ENCODE measurements at regions not wholly inside any gene's neighbourhood (a gene's known extent, or its start where the extent isn't known, plus 50 kb on each side); places are given as distances from the start of the nearest gene placed in this dataset.

GRCh38 chr16:73710526-73710925 lies 586.1 kb upstream of the PSMD7 start:
- no peaks in the 10 kb centered on the region for H3K27me3 ChIP-seq (ENCODE audit: control insufficient read depth in 2 of 2, insufficient read depth in 2 of 2, low read length in 2 of 2)
- H3K27ac ChIP-seq (ENCODE audit: low read depth in 2 of 2, low read length in 2 of 2) = no peak overlapping the region
- no peaks in the 10 kb centered on the region for H3K4me1 ChIP-seq (ENCODE audit: control insufficient read depth in 2 of 2, insufficient read depth in 2 of 2, low read length in 2 of 2)
- H3K9ac ChIP-seq (ENCODE audit: low read depth in 1 of 2, low read length in 2 of 2) = no peak overlapping the region
- H3K4me3 ChIP-seq (ENCODE audit: low read length in 2 of 2) = no peak overlapping the region
- H3K9me3 ChIP-seq (ENCODE audit: control insufficient read depth in 2 of 2, low read length in 2 of 2) = no peaks in the 10 kb centered on the region
- H3K36me3 ChIP-seq (ENCODE audit: control insufficient read depth in 2 of 2, insufficient read depth in 2 of 2, low read length in 2 of 2) = no peaks in the 10 kb centered on the region

- Histone ChIP-seq H3K9me3 (ENCODE audit: control insufficient read depth in 2 of 2, low read length in 2 of 2) (no peaks in the 10 kb centered on the region), H3K9ac (ENCODE audit: low read depth in 1 of 2, low read length in 2 of 2) (no peak overlapping the region), H3K27me3 (ENCODE audit: control insufficient read depth in 2 of 2, insufficient read depth in 2 of 2, low read length in 2 of 2) (no peaks in the 10 kb centered on the region), H3K4me3 (ENCODE audit: low read length in 2 of 2) (no peak overlapping the region), H3K27ac (ENCODE audit: low read depth in 2 of 2, low read length in 2 of 2) (no peak overlapping the region), H3K36me3 (ENCODE audit: control insufficient read depth in 2 of 2, insufficient read depth in 2 of 2, low read length in 2 of 2) (no peaks in the 10 kb centered on the region), H3K4me1 (ENCODE audit: control insufficient read depth in 2 of 2, insufficient read depth in 2 of 2, low read length in 2 of 2) (no peaks in the 10 kb centered on the region)
Measured at GRCh38 chr16:73707863-73708262, 588.8 kb upstream of the PSMD7 start.

DNA sequence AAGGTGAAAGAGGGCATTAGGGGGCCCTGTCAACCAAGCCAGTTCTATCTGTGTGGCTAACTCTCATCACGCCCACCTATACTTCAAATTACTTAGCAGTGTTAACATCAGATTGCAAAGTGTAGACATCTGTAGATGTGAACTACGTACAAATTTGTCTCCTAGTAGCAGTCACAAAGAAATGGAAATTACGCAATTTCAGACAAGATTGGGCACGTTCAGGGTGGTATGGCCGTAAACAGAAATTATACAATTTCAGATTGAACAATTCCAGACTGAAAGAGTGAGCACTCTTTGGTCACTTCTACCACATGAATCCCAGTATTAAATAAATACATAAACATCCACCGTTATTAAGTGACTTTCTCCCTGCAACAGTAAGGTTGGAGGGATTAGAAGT lies 592.7 kb upstream of the PSMD7 start:
- Histone ChIP-seq H3K9ac (ENCODE audit: low read depth in 1 of 2, low read length in 2 of 2) (no peak overlapping the region), H3K4me1 (ENCODE audit: control insufficient read depth in 2 of 2, insufficient read depth in 2 of 2, low read length in 2 of 2) (no peaks in the 10 kb centered on the region), H3K36me3 (ENCODE audit: control insufficient read depth in 2 of 2, insufficient read depth in 2 of 2, low read length in 2 of 2) (no peaks in the 10 kb centered on the region), H3K4me3 (ENCODE audit: low read length in 2 of 2) (no peak overlapping the region), H3K27me3 (ENCODE audit: control insufficient read depth in 2 of 2, insufficient read depth in 2 of 2, low read length in 2 of 2) (no peaks in the 10 kb centered on the region), H3K27ac (ENCODE audit: low read depth in 2 of 2, low read length in 2 of 2) (no peak overlapping the region), H3K9me3 (ENCODE audit: control insufficient read depth in 2 of 2, low read length in 2 of 2) (no peaks in the 10 kb centered on the region)

DNA sequence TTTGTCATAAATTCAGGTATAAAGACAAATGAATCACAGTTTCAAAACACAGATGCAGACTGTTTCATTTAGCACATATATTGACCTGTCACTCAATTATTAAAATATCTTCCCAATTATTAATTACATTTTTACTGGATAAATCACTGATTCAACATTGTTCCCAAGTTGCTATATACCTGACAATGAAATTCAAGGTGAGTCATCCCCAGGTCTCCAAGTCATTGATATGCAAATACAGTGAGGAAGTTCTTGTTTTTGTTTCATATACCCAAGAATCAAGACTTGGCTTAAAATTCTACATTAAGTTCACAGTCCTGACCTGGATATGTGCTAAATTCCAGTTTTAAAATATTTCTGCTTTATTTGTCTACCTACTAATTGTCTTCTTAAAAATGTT lies 599.3 kb upstream of the PSMD7 start:
- Histone ChIP-seq H3K9ac (ENCODE audit: low read depth in 1 of 2, low read length in 2 of 2) (no peak overlapping the region), H3K27me3 (ENCODE audit: control insufficient read depth in 2 of 2, insufficient read depth in 2 of 2, low read length in 2 of 2) (no peaks in the 10 kb centered on the region), H3K36me3 (ENCODE audit: control insufficient read depth in 2 of 2, insufficient read depth in 2 of 2, low read length in 2 of 2) (no peaks in the 10 kb centered on the region), H3K4me1 (ENCODE audit: control insufficient read depth in 2 of 2, insufficient read depth in 2 of 2, low read length in 2 of 2) (no peaks in the 10 kb centered on the region), H3K27ac (ENCODE audit: low read depth in 2 of 2, low read length in 2 of 2) (no peak overlapping the region), H3K9me3 (ENCODE audit: control insufficient read depth in 2 of 2, low read length in 2 of 2) (no peaks in the 10 kb centered on the region), H3K4me3 (ENCODE audit: low read length in 2 of 2) (no peak overlapping the region)

DNA sequence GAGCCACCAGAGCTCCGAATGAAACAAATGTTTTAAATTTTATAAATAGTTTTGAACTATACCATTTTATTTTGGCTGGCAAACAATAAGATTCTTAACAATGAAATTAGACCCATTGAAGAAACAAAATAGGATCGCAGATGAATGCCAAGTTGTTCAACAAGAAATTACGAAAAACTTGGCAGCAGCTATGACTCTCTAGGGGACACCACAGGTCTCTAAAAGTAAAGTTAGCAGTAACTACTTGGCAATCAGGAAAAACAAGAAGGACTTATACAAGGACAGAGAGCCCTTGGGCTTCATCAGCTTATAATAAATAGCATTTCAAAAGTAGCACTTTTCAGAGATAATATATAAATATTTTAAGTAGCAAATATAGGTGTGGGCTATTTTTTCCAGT lies 603.8 kb upstream of the PSMD7 start:
- no peak overlapping the region for H3K27ac ChIP-seq (ENCODE audit: low read depth in 2 of 2, low read length in 2 of 2)
- no peak overlapping the region for H3K9ac ChIP-seq (ENCODE audit: low read depth in 1 of 2, low read length in 2 of 2)
- no peaks in the 10 kb centered on the region for H3K9me3 ChIP-seq (ENCODE audit: control insufficient read depth in 2 of 2, low read length in 2 of 2)
- H3K4me1 ChIP-seq (ENCODE audit: control insufficient read depth in 2 of 2, insufficient read depth in 2 of 2, low read length in 2 of 2) = no peaks in the 10 kb centered on the region
- no peak overlapping the region for H3K4me3 ChIP-seq (ENCODE audit: low read length in 2 of 2)
- no peaks in the 10 kb centered on the region for H3K36me3 ChIP-seq (ENCODE audit: control insufficient read depth in 2 of 2, insufficient read depth in 2 of 2, low read length in 2 of 2)
- no peaks in the 10 kb centered on the region for H3K27me3 ChIP-seq (ENCODE audit: control insufficient read depth in 2 of 2, insufficient read depth in 2 of 2, low read length in 2 of 2)

DNA sequence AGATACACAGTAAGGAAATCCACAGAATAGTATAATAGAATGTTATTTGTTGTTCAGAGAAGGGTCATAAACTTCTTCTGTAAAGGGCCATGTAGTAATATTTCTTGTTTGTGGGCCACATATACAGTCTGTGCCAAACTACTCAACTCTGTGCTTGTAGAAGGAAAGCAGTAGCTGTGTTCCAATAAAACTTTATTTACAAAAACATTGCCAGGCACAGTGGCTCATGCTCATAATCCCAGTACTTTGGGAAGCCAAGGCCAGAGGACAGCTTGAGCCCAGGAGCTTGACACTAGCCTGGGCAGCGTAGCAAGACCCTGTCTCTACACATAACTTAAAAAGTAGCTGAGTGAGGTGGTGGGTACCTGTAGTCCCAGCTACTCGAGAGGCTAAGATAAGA lies 612.8 kb upstream of the PSMD7 start:
- Histone ChIP-seq H3K4me3 (ENCODE audit: low read length in 2 of 2) (no peak overlapping the region), H3K27me3 (ENCODE audit: control insufficient read depth in 2 of 2, insufficient read depth in 2 of 2, low read length in 2 of 2) (no peaks in the 10 kb centered on the region), H3K36me3 (ENCODE audit: control insufficient read depth in 2 of 2, insufficient read depth in 2 of 2, low read length in 2 of 2) (no peaks in the 10 kb centered on the region), H3K9me3 (ENCODE audit: control insufficient read depth in 2 of 2, low read length in 2 of 2) (no peaks in the 10 kb centered on the region), H3K9ac (ENCODE audit: low read depth in 1 of 2, low read length in 2 of 2) (no peak overlapping the region), H3K4me1 (ENCODE audit: control insufficient read depth in 2 of 2, insufficient read depth in 2 of 2, low read length in 2 of 2) (no peaks in the 10 kb centered on the region), H3K27ac (ENCODE audit: low read depth in 2 of 2, low read length in 2 of 2) (no peak overlapping the region)

DNA sequence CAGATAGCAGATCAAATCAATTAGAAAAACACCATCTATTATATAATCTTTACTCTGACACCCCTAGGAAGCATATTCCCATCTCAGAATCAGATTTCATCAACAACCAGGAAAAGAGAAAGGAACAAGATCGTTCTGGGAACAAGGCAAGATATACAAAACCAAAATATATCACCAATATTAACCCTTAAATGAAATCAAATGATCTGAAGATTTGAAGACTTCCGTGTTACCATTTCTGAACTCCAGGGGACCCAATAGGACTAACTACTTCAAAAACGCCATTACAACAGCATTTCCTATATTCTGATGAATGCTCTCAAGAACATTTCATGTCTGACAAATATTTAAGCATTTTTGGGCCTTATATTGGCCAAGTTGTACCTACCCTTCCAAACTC lies 624.2 kb upstream of the ZFHX3 start:
- Histone ChIP-seq H3K9me3 (ENCODE audit: control insufficient read depth in 2 of 2, low read length in 2 of 2) (no peaks in the 10 kb centered on the region), H3K4me3 (ENCODE audit: low read length in 2 of 2) (no peak overlapping the region), H3K27ac (ENCODE audit: low read depth in 2 of 2, low read length in 2 of 2) (no peak overlapping the region), H3K27me3 (ENCODE audit: control insufficient read depth in 2 of 2, insufficient read depth in 2 of 2, low read length in 2 of 2) (no peaks in the 10 kb centered on the region), H3K36me3 (ENCODE audit: control insufficient read depth in 2 of 2, insufficient read depth in 2 of 2, low read length in 2 of 2) (no peaks in the 10 kb centered on the region), H3K4me1 (ENCODE audit: control insufficient read depth in 2 of 2, insufficient read depth in 2 of 2, low read length in 2 of 2) (no peaks in the 10 kb centered on the region), H3K9ac (ENCODE audit: low read depth in 1 of 2, low read length in 2 of 2) (no peak overlapping the region)

DNA sequence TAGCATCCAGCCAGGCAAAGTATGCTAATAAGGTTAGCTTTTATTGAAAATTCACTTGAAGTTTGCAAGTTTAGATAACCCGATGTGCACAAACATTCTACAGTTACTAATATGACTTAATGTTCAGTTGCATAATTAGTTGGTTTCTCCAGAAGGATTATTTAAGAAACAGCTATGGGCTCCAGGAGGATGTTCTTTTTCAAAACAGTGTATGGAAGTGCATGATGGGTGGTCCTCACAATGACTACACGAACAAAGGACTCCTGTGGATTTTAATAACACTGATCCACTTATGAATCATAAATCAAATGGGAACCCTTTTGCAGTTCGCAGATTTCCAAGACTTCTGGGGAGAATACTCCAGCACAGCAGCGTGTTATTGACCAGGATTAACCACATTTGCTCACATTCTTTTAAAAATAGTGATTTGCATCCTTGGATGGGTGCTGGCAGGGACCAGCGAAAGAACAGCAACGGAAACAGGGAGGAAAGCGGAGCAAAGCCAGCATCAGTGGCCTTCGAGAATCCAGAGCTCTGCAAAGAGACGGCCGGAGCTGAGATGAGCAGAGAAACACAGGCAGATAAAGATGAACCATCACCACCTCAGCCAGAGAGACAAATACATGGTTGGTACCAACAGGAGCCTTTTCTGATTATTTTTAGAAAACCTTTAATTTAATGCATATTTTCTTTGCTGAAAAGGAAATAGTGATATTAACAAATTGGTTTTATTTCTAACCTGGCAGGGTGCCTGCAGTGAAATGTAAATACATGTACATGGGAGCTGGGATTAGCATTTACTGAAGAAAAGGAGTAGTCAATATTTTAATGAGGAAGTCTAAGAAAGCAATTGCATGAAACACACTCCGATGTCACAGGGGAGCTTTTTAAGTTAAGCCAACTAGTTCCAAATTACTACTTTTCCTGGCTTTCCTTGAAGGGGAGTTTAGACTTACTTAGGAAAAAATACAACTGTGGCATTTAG lies 623.2 kb upstream of the ZFHX3 start:
- no peaks in the 10 kb centered on the region for H3K9me3 ChIP-seq (ENCODE audit: control insufficient read depth in 2 of 2, low read length in 2 of 2)
- no peak overlapping the region for H3K27ac ChIP-seq (ENCODE audit: low read depth in 2 of 2, low read length in 2 of 2)
- no peaks in the 10 kb centered on the region for H3K27me3 ChIP-seq (ENCODE audit: control insufficient read depth in 2 of 2, insufficient read depth in 2 of 2, low read length in 2 of 2)
- H3K4me1 ChIP-seq (ENCODE audit: control insufficient read depth in 2 of 2, insufficient read depth in 2 of 2, low read length in 2 of 2) = no peaks in the 10 kb centered on the region
- H3K36me3 ChIP-seq (ENCODE audit: control insufficient read depth in 2 of 2, insufficient read depth in 2 of 2, low read length in 2 of 2) = no peaks in the 10 kb centered on the region
- no peak overlapping the region for H3K4me3 ChIP-seq (ENCODE audit: low read length in 2 of 2)
- H3K9ac ChIP-seq (ENCODE audit: low read depth in 1 of 2, low read length in 2 of 2) = no peak overlapping the region

DNA sequence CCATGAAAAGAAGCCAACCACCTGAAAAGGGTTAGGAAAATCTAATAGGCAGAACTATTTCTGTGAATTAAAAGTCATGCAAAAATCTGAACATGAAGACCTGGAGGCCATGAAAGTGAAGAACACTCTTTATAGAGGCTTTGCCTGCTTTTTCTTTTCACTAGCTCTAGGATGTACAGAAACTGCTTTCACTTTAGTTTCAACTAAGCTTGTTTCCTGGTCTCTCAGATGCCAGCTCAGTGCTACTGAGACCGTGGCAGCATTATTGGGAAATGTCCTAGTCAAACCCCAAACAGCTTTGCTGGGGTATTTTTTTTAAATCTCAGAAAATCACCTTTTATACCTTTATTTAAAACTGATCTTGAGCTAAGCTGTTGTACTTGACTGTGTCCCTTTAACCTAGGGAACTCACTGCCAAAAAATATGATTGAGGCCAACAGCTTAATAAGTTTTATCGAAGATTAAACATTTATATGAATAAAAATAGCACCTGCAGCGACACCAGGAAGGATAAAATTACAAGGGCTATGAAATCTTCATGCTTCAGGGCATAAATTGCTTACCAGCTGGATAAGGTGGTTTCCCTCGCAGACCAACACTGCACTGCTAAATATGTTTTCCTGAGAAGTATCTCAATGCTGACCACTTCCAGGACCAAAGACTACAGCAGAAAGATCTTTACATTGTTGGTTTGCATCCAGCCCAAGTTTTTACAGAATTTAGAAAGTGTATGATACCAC lies 621.8 kb upstream of the ZFHX3 start:
- H3K36me3 ChIP-seq (ENCODE audit: control insufficient read depth in 2 of 2, insufficient read depth in 2 of 2, low read length in 2 of 2) = no peaks in the 10 kb centered on the region
- H3K9ac ChIP-seq (ENCODE audit: low read depth in 1 of 2, low read length in 2 of 2) = no peak overlapping the region
- H3K4me3 ChIP-seq (ENCODE audit: low read length in 2 of 2) = no peak overlapping the region
- no peaks in the 10 kb centered on the region for H3K4me1 ChIP-seq (ENCODE audit: control insufficient read depth in 2 of 2, insufficient read depth in 2 of 2, low read length in 2 of 2)
- H3K27me3 ChIP-seq (ENCODE audit: control insufficient read depth in 2 of 2, insufficient read depth in 2 of 2, low read length in 2 of 2) = no peaks in the 10 kb centered on the region
- no peaks in the 10 kb centered on the region for H3K9me3 ChIP-seq (ENCODE audit: control insufficient read depth in 2 of 2, low read length in 2 of 2)
- no peak overlapping the region for H3K27ac ChIP-seq (ENCODE audit: low read depth in 2 of 2, low read length in 2 of 2)

GRCh38 chr16:73663720-73664119 lies 615.8 kb upstream of the ZFHX3 start:
- Histone ChIP-seq H3K36me3 (ENCODE audit: control insufficient read depth in 2 of 2, insufficient read depth in 2 of 2, low read length in 2 of 2) (no peaks in the 10 kb centered on the region), H3K9ac (ENCODE audit: low read depth in 1 of 2, low read length in 2 of 2) (no peak overlapping the region)

More at GRCh38 chr16:73663720-73664119, 615.8 kb upstream of the ZFHX3 start:
- Histone ChIP-seq H3K27ac (ENCODE audit: low read depth in 2 of 2, low read length in 2 of 2) (no peak overlapping the region), H3K4me1 (ENCODE audit: control insufficient read depth in 2 of 2, insufficient read depth in 2 of 2, low read length in 2 of 2) (no peaks in the 10 kb centered on the region), H3K4me3 (ENCODE audit: low read length in 2 of 2) (no peak overlapping the region), H3K9me3 (ENCODE audit: control insufficient read depth in 2 of 2, low read length in 2 of 2) (no peaks in the 10 kb centered on the region), H3K27me3 (ENCODE audit: control insufficient read depth in 2 of 2, insufficient read depth in 2 of 2, low read length in 2 of 2) (no peaks in the 10 kb centered on the region)
